ENCODE measurements at regions not wholly inside any gene's neighbourhood (a gene's known extent, or its start where the extent isn't known, plus 50 kb on each side); places are given as distances from the start of the nearest gene placed in this dataset.
"Not testable (repeated sequence)": the region's sequence is repeated elsewhere in the genome, so short reads cannot be mapped to it uniquely, and the experiment has no call there.

DNA sequence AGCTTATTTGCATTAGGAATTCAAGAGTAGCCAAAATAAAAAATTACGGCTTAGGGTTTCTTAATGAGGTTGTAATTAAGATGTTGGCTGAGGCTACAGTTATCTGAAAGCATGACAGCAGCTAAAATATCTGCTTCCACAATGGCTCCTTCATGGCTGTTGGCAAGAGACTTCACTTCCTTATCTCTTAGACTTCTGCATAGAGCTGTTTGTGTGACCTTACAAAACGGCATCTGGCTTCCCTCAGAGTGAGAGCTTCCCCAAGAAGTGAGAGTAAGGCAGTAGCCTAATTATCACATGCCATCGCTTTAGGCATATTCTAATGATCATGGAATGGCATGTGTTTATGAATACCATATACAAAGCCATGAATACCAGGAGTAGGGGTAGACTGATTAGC lies 57.6 kb downstream of the CCDC59 start:
- no peak for DNase-seq (ENCODE audit: extremely low read depth in 1 of 2, low read depth in 1 of 2)

DNA sequence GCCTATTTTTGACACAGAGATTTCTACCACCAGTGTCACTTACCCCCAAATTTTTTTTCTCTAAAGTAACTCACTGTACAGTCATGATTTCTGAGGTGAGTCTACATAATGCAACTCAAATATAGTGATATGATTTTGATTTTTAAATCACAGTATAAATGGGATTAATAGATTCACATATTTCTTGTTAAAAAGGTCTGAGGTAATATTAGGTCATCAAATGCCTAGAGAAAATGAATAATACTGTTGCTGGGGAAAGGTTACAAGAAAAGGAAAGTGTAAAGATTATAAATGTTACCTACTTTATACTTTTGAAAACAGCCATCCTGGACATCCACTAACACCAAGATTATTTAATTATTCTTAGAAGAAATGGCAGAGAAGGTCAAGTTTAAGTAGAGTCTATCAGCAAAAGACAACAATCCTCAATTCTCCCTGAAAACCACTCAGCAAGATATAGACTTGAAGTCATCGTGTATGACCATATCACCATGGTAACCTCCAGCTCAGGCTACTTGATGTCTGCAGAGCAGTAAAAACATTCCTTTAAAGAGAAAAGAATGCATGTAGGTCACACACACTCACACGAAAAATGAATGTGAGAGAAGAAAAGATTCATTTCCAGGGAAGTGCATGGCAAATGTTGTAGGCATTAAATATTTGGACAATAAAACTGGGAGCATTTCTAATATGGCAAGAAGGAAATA lies 58.7 kb downstream of the CCDC59 start:
- DNase-seq (ENCODE audit: extremely low read depth in 1 of 2, low read depth in 1 of 2), result no peak

- DNase-seq (ENCODE audit: extremely low read depth in 1 of 2, low read depth in 1 of 2), result no peak
These were observed 67.8 kb downstream of the CCDC59 start for GRCh38 chr12:82290415-82290814.

GRCh38 chr12:82281335-82281734 lies 76.9 kb downstream of the CCDC59 start:
- not testable (repeated sequence) for DNase-seq (ENCODE audit: extremely low read depth in 1 of 2, low read depth in 1 of 2)

DNA sequence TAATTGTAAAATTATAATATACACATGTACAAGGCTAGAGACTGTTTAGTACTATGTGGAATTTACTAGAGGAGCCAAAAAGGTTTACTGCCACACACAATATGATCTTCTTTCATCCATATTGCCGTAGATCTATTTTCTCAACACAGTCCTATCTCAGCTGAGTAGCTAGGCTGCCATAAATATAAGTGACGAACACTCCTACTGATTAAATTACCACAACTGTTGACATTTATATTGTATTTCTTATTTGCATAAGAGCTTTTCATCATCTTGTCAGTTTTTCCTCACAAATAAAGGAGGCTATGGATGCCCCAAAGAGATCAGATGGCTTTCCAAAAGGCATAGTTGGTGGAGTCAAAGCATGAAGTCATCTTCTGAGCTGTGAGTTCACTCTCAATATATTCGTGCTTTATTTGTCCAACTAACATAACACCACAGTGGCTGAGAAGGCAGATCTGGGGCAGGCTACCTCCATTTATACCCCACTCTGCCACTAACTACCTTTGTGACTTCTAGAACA lies 78.6 kb downstream of the CCDC59 start:
- no peak for DNase-seq (ENCODE audit: extremely low read depth in 1 of 2, low read depth in 1 of 2)

DNA sequence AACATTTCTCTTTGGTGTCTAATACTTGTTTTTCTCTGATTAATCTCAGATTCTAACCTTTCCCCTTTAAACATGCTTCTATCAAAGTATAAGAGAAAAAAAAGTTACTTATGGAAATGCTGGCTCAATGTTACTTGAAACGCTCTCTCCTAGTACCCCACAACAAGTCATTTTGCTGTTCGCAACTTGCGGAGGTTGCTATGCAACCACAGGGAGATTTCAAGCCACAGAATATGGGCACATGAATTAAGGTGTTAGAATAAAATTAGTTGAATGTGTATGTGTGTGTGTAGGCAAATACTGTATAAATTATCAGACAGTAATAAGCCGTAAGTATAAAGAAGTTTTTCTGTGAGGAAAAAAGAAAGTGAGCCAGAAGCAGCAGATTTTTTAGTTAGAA lies 80.6 kb downstream of the CCDC59 start:
- DNase-seq (ENCODE audit: extremely low read depth in 1 of 2, low read depth in 1 of 2), result no peak

GRCh38 chr12:82242729-82243128 lies 115.5 kb downstream of the CCDC59 start:
- DNase-seq (ENCODE audit: extremely low read depth in 1 of 2, low read depth in 1 of 2), result no peak

GRCh38 chr12:82225871-82226270 lies 132.3 kb downstream of the CCDC59 start:
- DNase-seq (ENCODE audit: extremely low read depth in 1 of 2, low read depth in 1 of 2), result no peak

DNA sequence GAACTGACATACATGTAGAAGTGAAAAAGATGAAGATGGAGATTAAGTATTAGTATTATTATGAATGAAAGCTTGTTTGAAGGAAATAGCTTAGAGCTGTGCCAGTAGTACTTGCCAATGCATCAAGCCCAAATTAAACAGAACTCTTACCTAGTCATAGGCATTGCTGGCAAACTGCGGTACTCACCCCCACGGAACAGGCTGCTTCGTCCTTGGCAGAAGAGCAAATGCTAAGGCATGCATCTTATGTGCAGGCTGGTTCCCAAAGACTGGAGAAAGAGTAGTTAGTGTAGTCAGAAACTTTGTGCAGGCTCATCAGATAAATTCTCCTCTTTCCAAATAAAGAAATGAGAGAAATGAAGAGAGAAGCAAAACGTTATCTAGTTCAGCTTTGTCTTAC lies 134.8 kb downstream of the CCDC59 start:
- DNase-seq (ENCODE audit: extremely low read depth in 1 of 2, low read depth in 1 of 2), result no peak

DNA sequence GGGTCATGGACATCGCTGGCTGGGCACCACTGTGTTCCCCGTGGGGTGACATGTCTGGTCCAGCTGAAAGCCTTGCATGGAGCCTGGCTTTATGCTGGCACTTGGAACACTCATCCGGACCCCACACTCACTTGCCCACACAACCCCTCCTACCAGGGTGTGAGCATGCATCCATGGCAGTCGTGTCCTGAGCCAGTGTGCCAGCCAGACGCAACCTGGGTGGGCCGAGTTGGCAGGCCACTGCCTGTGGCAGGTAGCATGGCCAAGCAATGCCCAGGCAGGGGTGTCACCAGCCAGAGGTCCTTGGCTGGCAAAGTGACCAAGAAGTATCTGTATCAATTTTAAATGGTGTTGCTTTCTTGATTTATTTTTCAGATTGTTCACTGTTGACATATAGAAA lies 141.7 kb downstream of the CCDC59 start:
- DNase-seq (ENCODE audit: extremely low read depth in 1 of 2, low read depth in 1 of 2), result no peak

- DNase-seq (ENCODE audit: extremely low read depth in 1 of 2, low read depth in 1 of 2), result no peak
These were observed 144.4 kb downstream of the CCDC59 start for GRCh38 chr12:82213761-82214160.

DNA sequence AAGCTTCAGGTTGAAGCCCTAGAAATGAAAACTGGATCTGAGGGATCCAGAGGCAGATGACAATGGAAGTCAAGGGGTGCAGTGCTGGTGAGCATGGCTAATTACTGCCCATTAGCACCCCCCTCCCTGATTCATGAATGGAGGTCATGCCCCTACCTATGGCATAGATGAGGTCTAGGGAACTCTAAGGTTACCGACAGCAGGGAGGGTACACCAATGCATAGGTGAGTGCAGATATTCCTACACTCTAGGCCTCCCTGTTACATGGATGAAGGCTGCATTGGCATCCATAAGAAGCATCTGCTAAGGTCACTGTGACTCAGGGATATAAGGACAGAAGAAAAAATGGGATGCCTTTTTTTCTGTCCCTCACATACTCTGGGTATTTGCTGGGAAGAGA lies 147.3 kb downstream of the CCDC59 start:
- DNase-seq (ENCODE audit: extremely low read depth in 1 of 2, low read depth in 1 of 2), result no peak

- no peak for DNase-seq (ENCODE audit: extremely low read depth in 1 of 2, low read depth in 1 of 2)
These were observed 148.7 kb downstream of the CCDC59 start for GRCh38 chr12:82209533-82209932.

- no peak for DNase-seq (ENCODE audit: extremely low read depth in 1 of 2, low read depth in 1 of 2)
These were observed 150.6 kb downstream of the CCDC59 start for GRCh38 chr12:82207556-82207955.

DNA sequence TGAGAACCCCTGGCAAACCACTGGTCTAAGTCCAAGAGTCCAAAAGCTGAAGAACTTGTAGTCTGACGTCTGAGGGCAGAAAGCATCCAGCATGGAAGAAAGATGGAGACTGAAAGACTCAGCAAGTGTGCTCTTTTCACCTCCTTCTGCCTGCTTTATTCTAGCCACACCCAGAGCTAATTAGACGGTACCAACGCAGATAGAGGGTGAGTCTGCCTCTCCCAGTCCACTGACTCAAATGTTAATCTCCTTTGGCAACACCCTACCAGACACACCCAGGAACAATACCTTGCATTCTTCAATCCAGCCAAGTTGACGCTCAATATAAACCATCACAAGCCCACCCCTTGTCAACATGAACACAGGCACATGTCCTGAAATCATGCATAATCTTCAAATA lies 155.1 kb downstream of the CCDC59 start:
- DNase-seq (ENCODE audit: extremely low read depth in 1 of 2, low read depth in 1 of 2), result no peak

DNA sequence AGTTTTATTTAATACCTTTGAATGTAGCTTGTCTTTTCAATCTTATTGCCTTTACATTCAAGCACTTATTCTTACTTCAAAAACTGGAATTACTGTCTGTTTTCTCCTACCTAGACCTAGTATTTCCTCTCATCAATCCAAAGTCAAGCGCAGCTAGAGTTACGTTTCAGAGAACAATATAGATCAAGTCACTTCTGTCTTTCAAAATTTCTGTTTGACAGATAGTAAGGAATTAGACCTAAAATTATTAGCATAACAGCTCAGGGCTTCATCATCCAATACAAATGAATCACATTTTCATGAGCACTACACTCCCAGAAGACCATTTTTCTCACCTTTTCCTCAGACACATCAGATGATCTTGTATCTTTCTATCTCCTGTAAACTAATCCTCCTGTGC lies 170.6 kb downstream of the CCDC59 start:
- DNase-seq (ENCODE audit: extremely low read depth in 1 of 2, low read depth in 1 of 2), result no peak

DNA sequence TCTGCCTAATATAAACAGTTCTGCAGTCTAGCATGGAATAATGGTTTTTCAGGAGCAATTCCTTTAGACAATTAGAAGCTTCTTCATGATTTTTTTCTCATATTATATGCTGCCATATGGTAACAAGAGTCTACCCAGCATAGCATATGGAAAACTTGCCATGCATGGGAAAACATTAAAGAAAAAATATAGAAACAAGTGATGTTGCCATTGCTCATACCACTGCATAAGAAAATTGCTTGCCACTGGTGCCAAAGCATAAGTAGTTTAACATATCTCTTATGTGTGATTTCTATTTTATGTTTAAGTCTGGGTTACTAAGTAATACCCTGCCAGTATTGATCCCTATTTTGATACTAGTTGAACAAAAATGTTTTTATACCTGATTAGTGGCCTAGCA lies 171.2 kb downstream of the CCDC59 start:
- DNase-seq (ENCODE audit: extremely low read depth in 1 of 2, low read depth in 1 of 2), result no peak

DNA sequence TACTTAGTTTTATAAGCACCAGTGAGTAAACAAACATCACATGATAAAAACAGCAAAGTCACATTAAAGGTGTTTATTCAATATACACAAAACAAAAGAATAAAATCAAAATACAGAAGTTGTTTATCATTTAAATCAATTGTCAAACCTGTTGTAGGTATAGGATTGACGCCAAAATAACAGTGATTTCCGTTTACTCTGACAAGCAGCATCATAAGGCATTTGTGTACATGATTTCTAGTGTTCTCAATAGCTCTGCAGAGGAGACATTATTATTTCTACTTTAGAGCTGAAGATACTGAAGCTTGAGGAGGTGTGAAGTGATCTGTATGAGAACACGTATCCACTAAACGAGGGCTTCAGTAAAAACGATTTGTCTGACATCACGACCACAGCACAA lies 171.9 kb downstream of the CCDC59 start:
- DNase-seq (ENCODE audit: extremely low read depth in 1 of 2, low read depth in 1 of 2), result no peak

- DNase-seq (ENCODE audit: extremely low read depth in 1 of 2, low read depth in 1 of 2), result no peak
These were observed 173.3 kb downstream of the CCDC59 start for GRCh38 chr12:82184844-82185243.

DNA sequence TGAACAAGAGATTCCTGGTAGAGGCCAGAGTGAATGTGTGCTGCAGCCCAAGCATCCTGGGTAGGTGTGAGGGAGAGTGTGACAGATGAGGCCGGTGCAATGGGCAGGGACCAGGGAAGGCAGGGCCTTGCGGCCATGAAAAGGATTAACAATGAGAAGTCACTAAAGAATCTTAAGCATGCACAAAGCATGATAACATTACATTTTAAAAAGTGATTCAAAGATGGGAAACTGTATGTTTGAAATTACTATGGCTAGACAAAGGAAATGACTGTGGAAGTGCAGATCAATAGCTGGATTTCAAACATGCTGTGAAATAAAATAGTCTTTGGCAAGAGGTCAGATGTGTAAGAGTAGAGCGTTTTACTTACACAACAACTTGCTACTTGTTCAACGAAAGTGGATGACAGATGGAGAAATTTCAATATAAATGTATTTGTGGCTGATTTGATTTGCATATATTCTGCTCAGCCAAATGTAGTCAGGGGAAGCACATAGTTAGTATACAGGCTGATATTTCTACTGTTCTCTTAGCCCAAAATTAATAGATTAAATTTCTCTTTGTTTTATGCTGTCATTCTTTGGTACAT lies 175.5 kb downstream of the CCDC59 start:
- no peak for DNase-seq (ENCODE audit: extremely low read depth in 1 of 2, low read depth in 1 of 2)

DNA sequence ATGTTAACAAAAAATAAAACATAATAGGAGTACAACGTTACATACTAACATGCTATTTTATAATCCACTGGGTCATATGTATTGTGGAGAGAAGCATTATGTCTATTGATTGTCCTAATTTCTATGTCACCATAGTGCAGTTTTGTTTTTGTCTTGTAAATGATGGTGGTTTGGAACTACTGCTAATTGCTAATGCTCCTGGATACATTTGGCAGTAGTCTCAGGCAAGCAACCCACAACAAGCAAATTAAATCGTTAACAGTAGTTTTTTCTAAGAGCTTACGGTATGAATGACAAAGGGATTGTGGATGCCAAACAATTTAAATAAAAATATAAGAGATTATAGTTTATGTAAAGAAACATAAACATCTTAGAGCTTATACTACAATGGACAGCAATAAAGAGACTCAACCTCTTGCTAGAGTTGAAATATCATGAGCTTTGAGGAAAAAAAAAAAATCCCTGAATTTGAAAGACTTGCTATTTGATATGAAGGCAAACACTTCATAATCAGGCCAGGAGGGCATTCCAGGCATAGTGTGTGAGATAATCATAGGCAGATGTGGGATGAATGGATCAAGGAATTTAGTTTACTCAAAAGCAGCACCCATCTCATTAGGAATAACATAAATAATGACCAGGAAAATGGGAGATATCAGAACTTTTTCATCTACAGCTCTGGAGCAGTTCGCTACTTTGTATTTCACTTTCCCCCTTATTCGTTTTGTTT lies 181.3 kb downstream of the CCDC59 start:
- no peak for DNase-seq (ENCODE audit: extremely low read depth in 1 of 2, low read depth in 1 of 2)

DNA sequence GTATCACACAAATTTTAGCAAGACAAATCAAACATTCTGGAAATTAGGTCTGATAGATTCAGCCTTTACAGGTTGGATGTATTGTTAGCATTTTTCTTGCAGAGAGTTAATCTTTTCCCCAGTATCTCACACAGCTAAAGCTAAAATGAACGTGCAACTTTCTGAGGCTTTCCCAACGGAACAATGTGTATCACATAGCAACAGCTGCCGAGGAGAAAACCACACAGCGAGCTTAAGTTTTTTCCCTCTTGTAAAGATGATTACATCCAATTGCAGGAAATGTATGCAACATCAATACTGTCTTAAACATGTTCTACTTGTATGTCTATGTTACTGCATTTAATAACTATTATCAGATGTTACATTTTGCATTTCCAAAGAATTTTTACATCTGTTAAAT lies 182.2 kb downstream of the CCDC59 start:
- DNase-seq (ENCODE audit: extremely low read depth in 1 of 2, low read depth in 1 of 2), result no peak
